ENCODE measurements at regions not wholly inside any gene's neighbourhood (a gene's known extent, or its start where the extent isn't known, plus 50 kb on each side); places are given as distances from the start of the nearest gene placed in this dataset.

DNA sequence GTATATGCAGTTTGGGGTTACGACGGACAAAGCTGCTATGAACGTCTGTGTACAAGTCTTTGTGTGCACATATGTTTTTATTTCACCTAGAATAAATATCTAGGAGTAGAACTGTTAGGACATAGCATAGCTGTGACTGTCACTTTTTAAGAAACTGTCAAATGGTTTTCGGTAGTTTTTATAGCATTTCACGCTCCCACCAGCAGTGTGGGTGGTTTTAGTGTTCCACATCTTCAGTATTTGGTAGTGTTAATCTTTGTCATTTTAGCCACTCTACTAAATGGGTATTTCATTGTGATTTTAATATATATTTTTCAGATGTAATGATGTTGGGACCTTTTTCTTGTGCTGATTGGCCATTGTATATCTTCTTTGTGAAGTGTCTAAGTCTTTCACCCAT lies 109.1 kb upstream of the BCAT1 start:
- no peak for DNase-seq (ENCODE audit: low read depth)

DNA sequence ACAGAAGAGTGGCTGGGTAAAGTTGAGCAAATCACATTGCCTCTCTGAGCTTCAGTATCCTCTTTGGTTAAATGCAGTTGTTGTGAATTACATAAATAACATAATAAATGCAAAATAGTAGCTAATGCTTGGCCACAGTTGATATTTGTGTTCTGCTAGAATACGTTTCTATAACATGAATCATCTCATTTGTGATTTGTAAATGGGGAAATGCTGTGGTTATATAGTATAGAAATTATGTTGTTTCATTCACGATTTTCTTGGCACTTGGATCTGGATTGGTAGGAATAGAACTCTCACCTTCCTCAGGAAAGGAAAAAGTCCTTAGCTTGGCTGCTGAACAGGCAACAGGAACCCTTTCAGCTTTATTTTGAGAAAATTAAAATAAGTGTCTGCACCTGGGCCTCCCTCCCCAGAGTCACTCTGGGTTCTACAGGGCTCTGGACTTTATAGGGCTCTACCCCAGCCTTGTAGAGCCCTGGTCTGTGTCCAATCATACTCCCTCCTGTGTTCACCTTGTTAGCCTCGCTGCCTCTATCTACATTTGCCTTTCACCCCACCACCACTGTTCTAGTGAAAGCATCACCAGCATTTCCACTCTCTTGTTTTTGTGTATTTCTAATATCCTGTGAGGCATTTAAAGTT lies 107.7 kb upstream of the BCAT1 start:
- no peak for DNase-seq (ENCODE audit: low read depth)

DNA sequence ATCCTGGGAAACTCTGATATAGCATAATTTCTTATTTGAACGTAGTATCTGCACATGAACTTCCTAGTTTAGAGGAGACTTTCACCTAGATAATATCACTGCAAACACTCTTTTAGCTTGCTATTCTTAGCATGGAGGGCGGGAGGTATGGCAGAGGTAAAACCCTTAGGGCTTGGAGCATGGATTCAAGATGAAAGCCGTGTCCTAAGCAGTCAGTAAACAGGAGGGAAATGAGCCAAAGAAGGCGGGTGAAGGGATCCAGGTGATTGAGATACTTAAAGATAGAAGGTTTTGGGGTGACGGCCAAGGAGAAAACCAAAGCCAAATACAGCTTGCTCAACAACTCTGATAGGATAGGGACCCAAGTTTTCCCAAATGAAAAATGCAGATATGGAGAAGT lies 107.1 kb upstream of the BCAT1 start:
- DNase-seq (ENCODE audit: low read depth): no peak

DNA sequence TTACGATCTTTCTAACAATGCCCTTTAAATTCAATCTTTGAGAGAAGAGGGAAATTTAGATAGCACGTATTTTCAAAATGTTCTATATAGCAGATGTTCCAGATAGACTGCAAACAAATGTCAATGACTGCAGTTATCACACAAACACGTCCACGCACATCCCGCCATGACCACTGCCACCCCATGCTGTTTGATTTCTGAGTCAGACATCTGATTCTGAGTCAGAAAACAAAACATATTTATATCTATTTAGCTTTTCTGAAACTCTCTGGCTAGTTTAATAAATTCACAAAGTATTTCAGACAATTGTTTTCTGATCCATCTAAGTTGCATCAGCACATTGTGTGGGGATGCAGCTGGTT lies 105.9 kb upstream of the BCAT1 start:
- no peak for DNase-seq (ENCODE audit: low read depth)

DNA sequence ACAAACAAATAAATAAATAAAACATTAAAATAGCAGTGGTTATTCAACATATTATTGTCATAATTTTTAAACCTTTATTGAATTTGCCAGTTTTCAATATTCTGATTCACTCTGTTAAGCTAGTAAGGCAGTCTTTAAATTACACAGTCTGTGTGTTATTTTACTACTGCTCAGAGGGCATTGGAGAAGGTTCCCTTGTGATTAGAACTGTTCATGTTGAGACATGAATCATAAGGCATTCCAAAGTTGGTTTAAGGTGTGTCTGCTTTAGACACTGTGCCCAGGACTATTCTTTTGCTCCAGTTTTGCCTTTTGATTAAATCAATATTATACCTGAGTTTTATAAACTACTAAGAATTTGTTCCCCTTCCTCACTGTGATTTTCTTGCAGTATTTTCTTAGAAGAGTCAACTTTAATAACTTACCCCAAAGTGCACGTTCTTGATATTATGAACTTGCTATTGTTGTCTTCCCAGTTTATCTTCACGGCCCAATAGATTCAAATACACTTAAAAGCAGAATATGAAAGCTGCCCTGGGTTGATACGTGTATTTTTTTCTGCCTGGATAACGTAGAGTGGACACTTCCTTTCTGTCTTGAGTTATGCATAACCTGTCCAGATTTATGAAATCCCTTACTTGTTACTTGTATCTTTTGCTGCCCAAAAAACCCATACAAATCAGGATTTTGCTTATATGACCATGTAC lies 105.3 kb upstream of the BCAT1 start:
- no peak for DNase-seq (ENCODE audit: low read depth)

DNA sequence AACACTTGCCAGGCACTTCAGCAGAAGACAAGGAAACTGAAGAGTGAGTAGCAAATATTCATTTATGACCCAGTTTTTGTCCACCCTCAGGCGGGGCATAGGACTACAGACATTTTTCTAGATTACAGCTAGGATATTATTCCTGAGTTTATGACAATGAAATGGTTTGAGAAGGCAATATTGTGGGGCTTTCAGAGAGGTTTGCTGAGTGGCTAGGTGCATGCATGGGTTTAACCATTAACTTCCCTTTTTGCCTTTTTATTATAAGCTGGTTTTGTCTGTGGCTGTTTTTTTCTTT lies 104.0 kb upstream of the BCAT1 start:
- no peak for DNase-seq (ENCODE audit: low read depth)

DNA sequence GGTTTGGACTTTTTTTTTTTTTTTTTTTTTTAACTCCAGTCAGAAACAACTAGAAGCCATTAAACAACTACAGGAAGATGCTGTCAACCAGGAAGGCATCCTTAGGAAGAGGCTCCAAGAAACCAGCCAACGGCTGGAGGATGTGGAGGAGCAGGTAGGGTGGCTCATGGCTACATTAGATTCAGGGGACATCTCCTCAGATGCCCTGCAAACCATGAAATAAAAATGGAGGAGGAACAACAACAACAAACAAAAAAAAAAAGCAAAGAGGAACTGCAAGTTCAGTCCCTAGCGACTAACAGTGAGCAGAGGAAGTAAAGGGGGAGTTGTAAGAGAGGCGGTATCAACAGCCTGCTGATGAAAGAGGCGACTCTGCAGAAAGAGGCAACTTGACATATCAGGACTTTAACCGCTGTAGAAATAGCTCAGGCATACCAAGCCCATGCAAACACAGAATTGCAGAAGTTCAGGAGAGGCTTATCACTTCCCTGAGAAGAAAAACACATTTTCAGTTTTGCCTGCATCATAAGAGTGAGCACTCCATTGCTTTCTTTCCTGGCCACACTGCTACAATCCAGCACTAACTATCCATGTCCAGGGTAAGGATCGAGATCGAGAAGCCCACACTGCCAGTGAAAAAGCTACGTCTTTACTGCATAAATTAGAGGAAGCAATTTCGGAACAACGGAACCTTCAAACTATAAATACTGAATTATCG lies 103.5 kb upstream of the BCAT1 start:
- DNase-seq (ENCODE audit: low read depth): no peak

DNA sequence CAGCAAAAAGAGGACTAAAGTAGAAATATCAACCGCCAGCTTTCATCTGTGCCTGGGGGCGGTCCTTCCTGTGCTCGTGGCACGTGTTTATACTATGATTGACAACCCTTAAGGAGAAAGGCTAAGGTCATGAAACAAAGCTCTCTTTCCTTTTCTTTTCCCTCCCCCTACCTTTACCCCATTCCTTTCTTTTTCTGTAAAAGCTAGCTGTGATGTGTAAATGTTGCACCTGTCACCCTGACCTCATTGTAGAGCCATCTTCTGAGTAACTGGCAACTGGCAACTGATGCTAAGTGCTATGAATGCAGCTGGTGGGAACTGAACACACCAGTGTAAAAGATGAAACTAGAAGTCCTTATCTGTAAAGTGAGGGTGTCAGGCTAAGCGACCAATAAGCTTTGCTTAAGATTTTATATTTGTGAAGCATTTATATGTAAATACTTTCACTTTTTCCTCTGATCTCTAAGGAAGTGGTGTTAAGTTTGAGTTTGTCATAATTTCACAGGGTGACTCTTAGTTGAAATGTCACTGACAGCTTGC lies 102.8 kb upstream of the BCAT1 start:
- no peak for DNase-seq (ENCODE audit: low read depth)

DNA sequence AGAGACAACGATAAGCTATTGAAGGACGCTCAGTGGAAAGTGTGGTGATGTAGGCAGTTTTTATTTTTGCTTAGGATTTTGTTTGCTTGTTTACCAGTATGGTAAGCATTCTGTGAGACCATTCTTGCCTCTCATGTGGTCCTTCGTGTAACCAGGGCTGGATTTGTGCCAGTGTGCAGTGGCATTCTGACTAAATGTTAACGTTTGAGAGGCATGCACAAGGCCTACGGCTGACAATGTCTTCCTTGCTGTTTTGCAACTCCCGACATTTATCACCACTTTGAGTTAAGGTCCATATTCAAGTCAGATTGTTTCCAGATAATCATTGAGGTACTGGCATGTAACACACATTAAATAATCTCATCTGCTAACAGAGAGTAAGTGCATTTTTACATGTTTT lies 102.3 kb upstream of the BCAT1 start:
- no peak for DNase-seq (ENCODE audit: low read depth)

DNA sequence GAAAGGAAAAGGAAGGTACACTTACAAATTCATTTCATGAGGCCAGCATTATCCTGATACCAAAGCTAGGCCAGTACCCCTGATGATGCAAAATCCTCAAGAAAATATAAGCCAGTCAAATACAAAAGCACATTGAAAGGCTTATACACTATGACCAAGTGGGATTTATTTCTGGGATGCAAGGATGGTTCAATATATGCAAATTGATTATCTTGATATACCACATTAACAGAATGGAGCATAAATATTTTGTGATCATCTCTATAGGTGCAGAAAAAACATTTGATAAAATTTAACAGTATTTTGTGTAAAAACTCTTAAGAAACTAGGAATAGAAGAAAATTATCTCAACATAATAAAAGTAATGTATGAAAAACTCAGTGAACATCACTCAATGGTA lies 97.0 kb upstream of the BCAT1 start:
- DNase-seq (ENCODE audit: low read depth): no peak

DNA sequence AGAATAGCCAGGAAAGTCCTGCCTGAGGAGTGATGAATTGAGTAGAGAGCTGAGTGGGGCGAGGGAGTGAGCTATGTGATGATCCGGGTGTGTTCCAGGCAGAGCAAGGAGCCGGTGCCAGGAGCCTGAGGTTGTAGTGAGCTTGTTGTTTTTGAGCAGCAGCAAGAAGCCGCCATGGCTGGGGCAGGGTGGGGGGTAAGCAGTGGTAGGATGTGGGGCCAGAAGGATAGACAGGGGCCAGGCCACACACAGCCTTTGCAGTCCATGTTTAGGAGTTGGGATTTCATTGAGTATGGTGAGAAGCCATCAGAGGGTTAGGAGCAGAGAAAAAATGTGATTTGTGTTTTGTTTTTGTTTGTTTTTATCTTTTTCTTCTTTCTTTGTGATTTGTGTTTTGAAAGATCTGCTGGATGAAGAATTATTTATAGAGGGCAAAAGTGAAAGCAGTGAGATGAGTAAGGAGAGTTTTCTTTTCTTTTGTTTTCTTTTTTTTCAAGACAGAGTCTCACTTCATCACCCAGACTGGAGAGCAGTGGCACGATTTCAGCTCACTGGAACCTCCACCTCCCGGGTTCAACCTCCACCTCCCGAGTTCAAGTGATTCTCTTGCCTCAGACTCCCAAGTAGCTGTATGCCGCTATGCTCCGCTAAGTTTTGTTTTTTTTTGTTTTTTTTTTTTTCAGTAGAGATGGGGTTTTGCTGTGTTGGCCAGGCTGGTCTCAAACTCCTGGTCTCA lies 92.3 kb upstream of the BCAT1 start:
- no peak for DNase-seq (ENCODE audit: low read depth)

DNA sequence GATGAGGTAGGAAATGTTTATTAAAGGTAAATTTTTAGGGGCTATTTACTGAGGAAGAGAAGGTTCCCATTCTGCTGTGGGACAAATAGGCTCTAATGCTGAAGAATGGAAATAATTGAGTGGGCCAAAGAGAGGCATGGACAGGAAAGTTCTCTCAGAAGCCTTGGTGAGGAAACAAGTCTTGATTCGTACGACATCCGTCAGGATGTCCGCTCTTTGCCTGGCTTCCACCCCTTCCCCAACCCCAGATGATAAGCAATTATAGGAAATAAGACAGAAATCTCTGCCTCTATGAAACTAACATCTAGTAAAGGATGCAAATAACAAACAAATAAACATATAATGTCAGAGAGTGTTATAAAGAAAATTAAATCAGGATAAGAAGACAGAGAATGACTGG lies 91.7 kb upstream of the BCAT1 start:
- DNase-seq (ENCODE audit: low read depth): no peak

DNA sequence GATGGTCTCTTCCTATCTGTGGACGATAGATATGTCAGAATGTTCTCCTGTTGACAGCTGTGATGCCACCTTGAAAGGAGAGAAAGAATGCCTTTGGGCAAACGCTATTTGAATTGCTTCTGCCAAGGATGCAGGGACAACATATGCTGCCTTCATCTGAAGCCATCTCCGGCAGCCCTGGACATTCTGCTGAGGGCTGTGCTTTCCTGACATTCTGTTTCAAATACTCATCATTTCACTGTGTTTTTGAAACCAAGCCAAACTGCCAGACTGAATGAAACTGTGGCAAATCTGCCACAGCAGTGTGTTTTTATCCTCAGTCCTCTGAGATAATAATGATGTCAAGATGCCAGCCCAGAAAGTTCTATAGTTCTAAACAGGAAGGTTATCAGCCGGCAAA lies 85.8 kb upstream of the BCAT1 start:
- no peak for DNase-seq (ENCODE audit: low read depth)

DNA sequence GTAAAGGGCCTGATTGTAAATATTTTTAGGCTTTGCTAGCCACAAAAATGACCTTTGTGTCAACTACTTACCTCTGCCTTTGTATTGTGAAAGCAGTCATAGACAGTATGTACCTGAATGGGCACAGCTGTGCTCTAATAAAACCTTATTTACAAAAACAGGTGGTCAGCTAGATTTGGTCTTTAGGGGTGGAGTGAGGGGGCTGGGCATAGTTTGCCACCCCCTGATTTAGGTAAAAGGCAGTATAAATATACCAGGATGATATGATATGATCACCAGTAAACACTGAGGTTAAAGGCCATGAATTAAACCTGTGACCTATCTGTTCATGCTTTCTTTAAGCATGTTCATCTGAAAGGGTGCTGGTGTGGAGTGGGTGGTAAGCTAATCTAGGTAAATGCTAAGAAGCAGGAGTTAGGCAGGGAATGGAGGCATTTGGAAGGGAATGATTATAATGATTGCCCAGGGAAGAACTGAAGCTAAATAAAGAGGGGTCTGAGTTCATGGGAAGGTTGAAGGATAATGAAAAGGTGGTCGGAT lies 77.1 kb upstream of the BCAT1 start:
- DNase-seq (ENCODE audit: low read depth): no peak

DNA sequence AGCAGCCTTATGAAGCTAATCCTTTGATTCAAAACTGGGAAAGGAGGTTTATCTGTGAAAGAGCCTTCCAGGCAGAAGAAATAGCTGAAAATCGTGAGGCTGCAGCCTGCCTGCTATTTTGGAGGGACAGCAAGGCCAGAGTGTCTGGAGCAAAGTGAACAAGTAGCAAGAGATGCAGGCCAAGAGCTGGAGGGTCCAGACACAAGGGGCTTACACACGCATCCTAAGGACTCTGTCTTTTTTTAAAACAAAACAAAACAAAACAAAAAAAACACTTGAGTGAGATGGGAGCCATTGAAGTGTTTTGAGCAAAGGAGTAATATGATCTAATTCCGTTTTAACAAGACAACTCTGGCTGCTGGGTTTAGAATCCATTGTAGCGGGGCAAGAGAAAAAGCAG lies 76.4 kb upstream of the BCAT1 start:
- no peak for DNase-seq (ENCODE audit: low read depth)

DNA sequence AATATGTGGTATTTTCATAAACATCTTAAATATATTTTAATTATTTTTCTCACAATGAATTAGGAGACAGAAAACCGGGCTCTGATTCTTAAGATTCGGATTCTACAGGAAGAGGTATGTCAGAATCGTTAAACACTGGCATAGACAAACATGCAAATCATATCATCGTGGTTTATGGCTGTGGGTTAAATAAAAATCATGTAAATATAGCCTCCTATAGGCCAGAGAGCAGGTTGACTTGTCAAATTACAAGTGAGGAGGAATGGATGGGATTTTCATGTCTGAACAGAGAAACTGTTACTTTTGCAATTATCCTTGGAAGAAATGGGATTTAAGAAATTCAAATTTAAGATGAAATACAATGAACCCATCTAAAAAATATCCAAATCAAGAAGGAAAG lies 74.9 kb upstream of the BCAT1 start:
- no peak for DNase-seq (ENCODE audit: low read depth)

DNA sequence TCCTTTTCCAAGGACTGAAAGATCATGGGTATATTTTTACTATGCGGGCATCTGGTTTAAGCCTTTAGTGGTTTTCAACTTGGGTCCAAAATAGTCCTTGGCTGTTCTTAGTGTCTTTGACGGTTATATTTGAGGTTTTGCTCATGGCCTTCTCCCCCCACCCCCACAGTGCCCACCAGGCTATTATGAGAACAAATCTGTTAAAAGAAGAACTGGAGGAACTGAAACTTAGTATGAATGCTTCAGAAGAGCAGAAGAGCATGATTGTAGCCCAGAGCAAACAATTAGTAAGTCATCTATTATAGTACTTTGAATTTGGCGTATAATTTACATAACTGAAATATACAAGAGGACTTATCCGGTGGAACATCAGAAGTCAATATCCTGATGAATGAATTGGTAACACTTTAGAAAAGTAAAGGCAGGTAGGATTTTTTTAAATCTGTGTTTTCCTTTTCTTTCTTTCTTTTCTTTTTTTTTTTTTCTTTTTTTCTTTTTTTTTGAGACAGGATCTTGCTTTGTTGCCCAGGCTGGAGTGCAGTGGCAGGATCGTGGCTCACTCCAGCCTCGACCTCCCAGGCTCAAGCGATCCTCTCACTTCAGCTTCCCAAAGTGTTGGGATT lies 71.8 kb upstream of the BCAT1 start:
- no peak for DNase-seq (ENCODE audit: low read depth)

DNA sequence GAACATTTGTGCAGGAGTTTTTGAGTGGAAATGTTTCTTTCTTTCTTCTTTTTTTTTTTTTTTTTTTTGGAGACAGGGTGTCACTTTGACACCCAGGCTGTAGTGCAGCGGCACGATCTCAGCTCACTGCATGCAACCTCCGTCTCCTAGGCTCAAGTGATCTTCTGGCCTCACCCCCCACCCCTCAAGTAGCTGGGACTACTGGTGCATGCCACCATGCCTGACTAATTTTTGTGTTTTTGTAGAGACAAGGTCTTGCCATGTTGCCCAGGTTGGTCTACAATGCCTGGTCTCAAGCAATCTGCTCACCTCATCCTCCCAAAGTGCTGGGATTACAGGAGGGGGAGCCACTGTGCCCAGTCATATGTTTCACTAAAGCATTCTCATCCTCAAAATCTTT lies 69.2 kb upstream of the BCAT1 start:
- DNase-seq (ENCODE audit: low read depth): no peak

DNA sequence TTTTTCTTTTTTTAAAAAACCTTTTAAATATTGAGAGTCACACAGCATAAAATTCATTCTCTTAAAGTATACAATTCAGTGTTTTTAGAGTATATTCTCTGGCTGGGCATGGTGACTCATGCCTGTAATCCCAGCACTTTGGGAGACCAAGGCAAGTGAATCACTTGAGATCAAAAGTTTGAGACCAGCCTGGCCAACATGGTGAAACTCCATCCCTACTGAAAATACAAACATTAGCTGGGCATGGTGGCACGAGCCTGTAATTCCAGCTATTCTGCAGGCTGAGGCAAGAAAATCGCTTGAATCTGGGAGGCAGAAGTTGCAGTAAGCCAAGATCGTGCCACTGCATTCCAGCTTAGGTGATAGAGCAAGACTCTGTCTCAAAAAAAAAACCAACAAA lies 68.4 kb upstream of the BCAT1 start:
- DNase-seq (ENCODE audit: low read depth): peak; percentile 20

DNA sequence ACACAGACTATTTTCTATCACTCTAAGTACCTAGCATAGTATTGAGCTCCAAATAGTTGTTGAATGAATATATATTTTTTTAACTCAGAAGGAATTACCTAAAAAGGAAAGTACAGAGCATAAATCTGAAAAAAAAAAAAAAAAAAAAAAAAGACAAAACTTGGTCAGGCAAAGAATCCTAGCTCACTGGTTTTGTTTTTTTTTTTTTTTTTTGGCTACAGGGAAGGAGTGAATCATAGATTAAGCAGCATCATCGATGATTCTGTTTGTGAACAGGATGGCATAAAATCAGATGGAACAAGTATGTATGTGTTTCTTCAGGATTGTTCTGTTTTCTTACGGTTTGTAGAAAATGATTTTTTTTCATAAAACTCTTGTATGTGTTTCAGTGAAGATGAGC lies 66.1 kb upstream of the BCAT1 start:
- peak; percentile 48 for DNase-seq (ENCODE audit: low read depth)

DNA sequence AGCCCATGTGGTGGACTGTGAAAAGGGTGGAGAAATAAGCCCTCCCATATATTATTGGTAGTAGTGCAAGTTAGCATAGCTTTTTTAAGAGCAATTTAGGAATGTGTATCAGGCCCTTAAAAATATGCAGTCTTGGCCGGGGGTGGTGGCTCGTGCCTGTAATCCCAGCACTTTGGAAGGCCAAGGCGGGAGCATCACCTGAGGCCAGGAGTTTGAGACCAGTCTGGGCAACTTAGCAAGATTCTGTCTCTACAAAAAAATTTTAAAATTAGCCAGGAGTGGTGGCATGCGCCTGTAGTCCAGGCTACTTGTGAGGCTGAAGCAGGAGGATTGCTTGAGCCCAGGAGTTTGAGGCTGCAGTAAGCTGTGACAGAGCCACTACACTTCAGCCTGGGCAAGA lies 64.2 kb upstream of the BCAT1 start:
- DNase-seq (ENCODE audit: low read depth): no peak

DNA sequence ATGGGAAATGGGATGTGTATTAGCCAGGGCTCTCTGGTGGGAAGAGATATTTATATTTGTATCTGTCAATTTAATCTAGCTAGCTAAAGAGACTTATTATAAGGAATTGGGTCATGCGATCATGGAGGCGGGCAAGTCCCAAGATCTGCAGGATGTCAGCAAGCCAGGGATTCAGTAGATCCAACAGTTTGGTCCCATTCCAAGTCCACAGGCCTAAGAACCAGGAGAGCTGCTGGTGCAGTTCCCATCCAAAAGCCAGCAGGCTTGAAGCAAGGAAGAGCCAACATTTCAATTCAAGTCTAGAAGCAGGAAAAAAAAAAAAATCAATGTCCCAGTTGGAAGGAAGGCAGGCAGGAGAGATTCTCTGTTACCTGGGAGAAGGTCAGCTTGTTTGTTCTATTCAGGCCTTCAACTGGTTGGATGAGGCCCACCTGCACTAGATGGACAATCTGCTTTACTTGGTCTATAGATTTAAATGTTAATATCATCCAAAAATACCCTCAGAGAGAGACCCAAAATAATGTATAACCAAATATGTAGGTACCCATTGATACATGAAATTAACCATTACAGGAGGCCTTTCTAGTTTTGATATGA lies 60.7 kb upstream of the BCAT1 start:
- no peak for DNase-seq (ENCODE audit: low read depth)

All from stromal cell of bone marrow (primary cell).